DLD1 (cell line): ENCODE measurements at regions not wholly inside any gene's neighbourhood (a gene's known extent, or its start where the extent isn't known, plus 50 kb on each side); places are given as distances from the start of the nearest gene placed in this dataset.

Experiments used
- in situ Hi-C: cut with HindIII; loops from 2 replicates; pipeline ENCODE4 v1.10.0; 2017; ENCODE audit warnings: low sequenced_read_pairs

DNA sequence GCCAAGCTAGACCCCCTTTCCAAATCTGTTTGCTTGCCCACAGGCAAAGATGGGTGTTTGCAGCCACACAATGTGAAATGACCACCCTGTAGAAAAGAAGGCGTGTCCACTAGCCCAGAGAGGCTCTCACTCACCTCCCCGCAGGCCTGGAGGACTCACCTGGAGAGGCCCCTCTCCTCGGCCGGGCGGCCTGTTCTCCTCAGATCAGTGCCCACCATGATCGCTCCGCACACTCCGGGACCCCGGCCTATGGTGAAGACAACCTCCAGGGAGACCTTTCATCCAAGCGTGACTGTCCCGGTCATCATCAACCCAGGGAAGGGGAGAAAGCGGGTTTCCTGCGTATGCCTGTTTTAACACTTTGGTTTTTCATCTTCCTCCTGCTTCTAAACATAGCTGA, 328.7 kb upstream of the SALL3 start:
- in situ Hi-C loops: no loop called here

GRCh38 chr18:78652001-78652545, 327.5 kb upstream of the SALL3 start:
- in situ Hi-C loops: no loop called here

- in situ Hi-C loops: no loop called here
These were observed 323.7 kb upstream of the SALL3 start for GRCh38 chr18:78655921-78656320.

GRCh38 chr18:78656346-78656925, 323.2 kb upstream of the SALL3 start:
- in situ Hi-C loops: no loop called here

DNA sequence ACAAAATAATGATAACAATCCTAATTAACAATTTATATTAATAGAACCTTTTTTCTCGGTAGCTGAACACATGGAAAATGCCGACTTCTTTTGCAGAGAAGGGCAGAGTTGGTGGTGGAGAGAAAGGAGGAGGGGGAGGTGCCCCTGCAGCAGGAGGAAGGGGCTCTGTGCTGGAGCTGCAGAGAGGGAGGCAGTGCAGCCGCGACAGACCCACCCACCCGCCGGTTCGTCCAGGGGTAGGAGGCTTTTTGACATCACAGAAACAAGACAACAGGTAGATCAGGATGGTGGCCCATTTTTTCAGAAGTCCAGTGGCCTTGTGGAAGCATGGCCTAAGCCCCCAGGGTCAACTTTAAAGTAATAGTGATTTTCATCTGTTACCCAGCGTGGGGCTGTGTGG, 321.1 kb upstream of the SALL3 start:
- in situ Hi-C loops: no loop called here

- in situ Hi-C loops: no loop called here
These were observed 320.6 kb upstream of the SALL3 start for GRCh38 chr18:78659057-78659456.

DNA sequence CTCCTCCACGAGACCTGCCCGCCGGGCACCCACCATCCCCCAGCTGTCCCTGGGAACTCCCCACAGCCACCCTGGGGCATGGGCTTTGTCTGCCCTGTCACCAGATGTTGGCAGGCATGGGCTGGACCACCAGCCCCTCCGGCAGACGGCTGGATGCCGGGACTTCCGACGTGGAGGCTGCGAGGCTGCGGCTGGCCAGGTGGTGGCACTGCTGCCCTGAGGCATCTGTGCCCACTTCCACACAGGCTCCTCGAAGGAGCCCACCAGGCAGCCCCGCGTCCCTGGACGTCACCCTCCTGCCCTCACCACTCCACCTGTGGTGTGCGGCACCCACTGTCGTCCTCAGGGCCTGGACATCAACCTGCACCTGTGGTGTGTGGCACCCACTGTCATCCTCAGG, 319.9 kb upstream of the SALL3 start:
- in situ Hi-C loops: no loop called here

- in situ Hi-C loops: no loop called here
These were observed 319.3 kb upstream of the SALL3 start for GRCh38 chr18:78660311-78660710.

DNA sequence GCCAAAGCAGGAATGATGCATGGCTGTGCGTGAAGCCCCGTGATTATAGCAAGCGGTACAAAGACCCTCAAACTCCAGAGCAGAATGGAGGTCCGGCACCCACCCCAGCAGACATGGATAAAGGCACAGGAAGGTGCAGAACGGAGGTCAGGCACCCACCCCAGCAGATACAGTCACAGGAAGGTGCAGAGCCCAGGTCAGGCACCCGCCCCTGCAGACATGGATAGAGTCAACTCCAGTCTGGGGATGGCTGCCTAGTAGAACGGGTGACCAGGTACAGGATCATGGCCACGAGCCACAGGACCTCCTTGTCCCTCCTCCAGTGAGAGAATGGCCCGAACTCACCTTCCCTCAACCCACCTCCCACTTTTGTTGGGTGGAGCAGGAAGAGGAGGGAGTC, 318.3 kb upstream of the SALL3 start:
- in situ Hi-C loops: no loop called here

DNA sequence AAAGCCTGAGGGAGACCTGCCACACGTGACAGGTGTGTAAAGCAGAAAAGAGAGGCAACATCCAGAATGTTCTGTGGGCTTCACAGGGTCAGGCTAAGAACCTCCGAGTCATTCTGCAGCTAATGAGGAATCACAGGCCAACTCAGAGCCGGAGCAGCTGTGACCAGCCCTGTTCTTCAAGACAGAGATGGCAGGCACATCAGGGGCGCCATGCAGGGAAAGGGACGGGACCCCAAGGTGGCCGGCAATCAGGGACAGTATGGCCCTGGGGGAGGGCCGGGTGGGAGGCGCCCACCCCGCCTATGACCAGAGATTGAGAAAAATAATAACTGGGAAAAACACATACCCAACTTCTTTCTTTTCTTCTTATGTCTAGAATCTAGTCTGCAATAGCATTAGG, 316.7 kb upstream of the SALL3 start:
- in situ Hi-C loops: no loop called here

- in situ Hi-C loops: no loop called here
These were observed 315.6 kb upstream of the SALL3 start for GRCh38 chr18:78664048-78664447.

- in situ Hi-C loops: no loop called here
These were observed 314.8 kb upstream of the SALL3 start for GRCh38 chr18:78664848-78665247.

DNA sequence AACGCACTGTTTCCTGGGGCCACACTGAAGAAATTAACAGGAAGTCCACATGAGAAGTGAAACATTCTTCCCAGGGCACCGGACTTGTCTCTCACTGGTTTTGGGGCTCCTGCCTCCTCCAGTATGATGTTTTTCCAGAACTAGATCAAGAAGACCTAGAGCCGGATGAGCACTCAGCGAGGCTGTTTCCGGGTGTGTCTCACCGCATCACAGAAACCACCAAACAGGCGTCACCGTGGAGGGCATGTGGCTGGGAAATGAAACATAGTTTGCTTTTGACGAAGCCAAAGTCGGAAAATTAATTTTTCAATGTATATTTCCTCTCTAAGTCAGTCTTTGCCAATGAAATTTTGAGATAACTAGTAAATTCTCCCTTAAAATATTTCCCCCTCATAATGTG, 314.0 kb upstream of the SALL3 start:
- in situ Hi-C loops: no loop called here

DNA sequence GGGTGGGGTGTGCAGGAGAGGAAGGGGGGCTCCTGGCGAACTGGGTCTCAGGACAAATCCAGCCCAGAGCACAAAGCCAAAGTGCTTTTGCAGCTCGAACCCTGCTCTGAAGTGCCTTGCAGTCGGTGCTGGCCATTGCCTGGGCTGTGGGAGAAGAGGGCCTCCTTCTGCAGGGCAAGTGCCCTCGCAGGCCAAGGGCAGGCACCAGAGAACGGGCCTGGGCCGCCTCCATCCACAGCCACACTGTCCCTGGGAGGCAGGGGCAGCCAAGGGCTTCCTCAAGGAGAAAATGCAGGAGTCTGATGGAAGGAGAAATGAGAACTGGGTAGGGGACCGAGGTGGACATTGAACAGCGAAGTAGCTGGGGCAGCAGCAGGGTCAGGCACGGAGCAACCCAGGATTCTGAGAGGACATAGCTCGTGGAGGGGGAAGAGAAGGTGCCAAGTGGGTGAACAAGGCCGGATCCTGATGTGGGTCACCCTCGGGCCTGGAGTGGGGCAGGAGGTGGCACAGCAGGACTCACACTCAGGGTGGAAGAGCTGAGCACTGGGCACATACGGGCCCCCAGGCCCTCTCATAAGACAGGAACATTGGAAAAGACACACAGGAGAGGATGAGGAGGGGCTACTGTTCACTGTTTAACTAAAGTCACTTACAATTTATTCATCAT, 312.8 kb upstream of the SALL3 start:
- in situ Hi-C loops: no loop called here

GRCh38 chr18:78670778-78671391, 308.7 kb upstream of the SALL3 start:
- in situ Hi-C loops: no loop called here

DNA sequence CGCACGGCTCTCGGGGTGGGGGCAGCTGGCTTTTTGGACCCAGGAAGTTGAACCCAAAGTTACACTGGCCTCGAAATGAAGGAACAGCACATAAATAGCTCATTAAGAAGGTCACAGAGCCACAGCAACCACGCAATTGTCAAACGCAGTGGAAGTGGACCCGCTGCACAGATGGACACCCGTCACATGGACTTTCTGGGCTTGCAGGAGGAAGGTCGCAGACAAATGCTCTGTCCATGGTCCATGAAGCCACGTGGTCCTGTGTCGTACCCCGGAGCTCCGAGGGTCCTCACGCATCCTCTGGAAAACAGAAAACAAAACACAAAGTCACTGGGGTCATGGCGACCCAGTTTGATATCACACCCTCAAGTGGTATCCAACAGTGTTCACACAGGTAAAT, 308.1 kb upstream of the SALL3 start:
- in situ Hi-C loops: no loop called here

DNA sequence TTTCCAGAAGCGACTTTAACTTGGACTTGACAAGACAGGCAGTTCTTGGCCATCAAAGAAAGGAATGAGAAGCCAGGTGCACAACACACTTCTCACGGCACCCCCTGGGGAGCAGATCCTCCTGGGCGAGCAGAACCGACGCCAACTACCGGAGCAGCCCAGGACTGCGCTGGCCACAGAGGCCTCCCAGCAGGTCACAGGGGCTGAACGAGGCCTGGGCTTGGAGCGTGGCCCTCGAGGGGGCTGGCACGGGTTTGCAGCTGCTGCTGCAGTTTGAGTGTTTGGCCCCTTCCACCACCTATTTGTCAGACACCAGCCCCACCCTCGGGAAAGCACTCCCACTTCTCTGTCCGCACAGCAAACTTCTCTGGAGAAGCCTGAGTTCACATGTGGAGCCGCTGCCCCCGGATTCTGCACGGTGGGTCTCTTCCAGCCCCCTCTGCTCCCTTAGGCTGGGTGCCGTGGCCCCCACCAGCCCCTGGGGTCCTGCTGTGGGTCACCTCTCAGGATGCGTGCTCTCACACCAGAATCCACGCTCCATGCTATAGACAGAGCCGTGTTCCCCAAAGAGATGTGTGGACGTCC, 306.7 kb upstream of the SALL3 start:
- in situ Hi-C loops: no loop called here

- in situ Hi-C loops: no loop called here
These were observed 305.9 kb upstream of the SALL3 start for GRCh38 chr18:78673516-78674321.

- in situ Hi-C loops: no loop called here
These were observed 304.4 kb upstream of the SALL3 start for GRCh38 chr18:78675231-78675630.

- in situ Hi-C loops: no loop called here
These were observed 302.8 kb upstream of the SALL3 start for GRCh38 chr18:78676622-78677482.
